Neural cell (in vitro differentiated cells): ENCODE measurements at regions not wholly inside any gene's neighbourhood (a gene's known extent, or its start where the extent isn't known, plus 50 kb on each side); places are given as distances from the start of the nearest gene placed in this dataset.

Experiments used
- H2AFZ ChIP-seq: fragments of 200-600, 300-800 bp; sonication (generic), shearing (Covaris generic); 2 replicates; pipeline ENCODE4 v1.6.0; 2014; ENCODE audit warnings: low read depth, mild to moderate bottlenecking, antibody characterized with exemption, low read length, moderate library complexity
- H3F3A ChIP-seq: fragments of 200-600 bp; shearing (Covaris generic); 2 replicates; pipeline ENCODE4 v1.6.1; 2016; ENCODE audit warnings: mild to moderate bottlenecking, moderate library complexity, mixed read lengths, antibody characterized with exemption, low read length; ENCODE audit not compliant: insufficient read depth, poor library complexity, severe bottlenecking
- H3K27ac ChIP-seq: fragments of 200-600, 300-800 bp; sonication (generic), shearing (Covaris generic); 2 replicates; pipeline ENCODE4 v1.5.1; 2014; ENCODE audit warnings: mild to moderate bottlenecking, low read length, moderate library complexity
- H3K27me3 ChIP-seq: fragments of 300-800, 200-600 bp; sonication (generic), shearing (Covaris generic); 2 replicates; pipeline ENCODE4 v1.6.0; 2014; ENCODE audit warnings: mild to moderate bottlenecking, low read depth, low read length, moderate library complexity; ENCODE audit not compliant: insufficient read depth
- H3K36me3 ChIP-seq: fragments of 300-800, 200-600 bp; sonication (generic), shearing (Covaris generic); 2 replicates; pipeline ENCODE4 v1.5.1; 2014; ENCODE audit warnings: mild to moderate bottlenecking, antibody characterized with exemption, low read length, moderate library complexity; ENCODE audit not compliant: insufficient read depth
- H3K4me2 ChIP-seq: fragments of 300-800, 200-600 bp; sonication (generic), shearing (Covaris generic); 2 replicates; pipeline ENCODE4 v1.6.0; 2014; ENCODE audit warnings: mild to moderate bottlenecking, low read length
- H3K4me3 ChIP-seq: fragments of 300-800, 200-600 bp; sonication (generic), shearing (Covaris generic); 2 replicates; pipeline ENCODE4 v1.5.1; 2014; ENCODE audit warnings: mild to moderate bottlenecking, low read length, moderate library complexity
- H3K79me2 ChIP-seq: fragments of 200-600 bp; shearing (Covaris generic); replicated peaks from 2 replicates; pipeline ENCODE4 v1.6.0; 2014; ENCODE audit warnings: mild to moderate bottlenecking, low read length, moderate library complexity; ENCODE audit not compliant: insufficient read depth
- H3K9ac ChIP-seq: fragments of 300-800, 200-600 bp; sonication (generic), shearing (Covaris generic); 2 replicates; pipeline ENCODE4 v1.6.1; 2016; ENCODE audit warnings: mild to moderate bottlenecking, low read length, mixed read lengths
- H3K9me2 ChIP-seq: fragments of 200-600 bp; shearing (Covaris generic); 2 replicates; pipeline ENCODE4 v1.6.1; 2016; ENCODE audit warnings: mild to moderate bottlenecking, low read length, mixed read lengths; ENCODE audit not compliant: insufficient read depth
- H3K9me3 ChIP-seq: fragments of 200-600, 300-800 bp; sonication (generic), shearing (Covaris generic); 2 replicates; pipeline ENCODE4 v1.6.1; 2016; ENCODE audit warnings: mild to moderate bottlenecking, mixed run types, low read length, moderate library complexity, mixed read lengths
- H4K20me1 ChIP-seq: fragments of 200-600 bp; shearing (Covaris generic); 2 replicates; pipeline ENCODE4 v1.6.1; 2016; ENCODE audit warnings: mild to moderate bottlenecking, mixed run types; ENCODE audit not compliant: insufficient read depth
- EP300 ChIP-seq: fragments of 450-650 bp; conservative IDR thresholded peaks from 2 replicates; pipeline ENCODE4 v1.6.1; 2014; ENCODE audit warnings: antibody characterized with exemption, mild to moderate bottlenecking, moderate library complexity; ENCODE audit not compliant: poor library complexity, severe bottlenecking
- EZH2 ChIP-seq: fragments of 200-600, 300-800 bp; shearing (Covaris generic), sonication (generic); IDR thresholded peaks from 2 replicates; pipeline ENCODE4 v1.6.1; 2014; ENCODE audit warnings: antibody characterized with exemption, low read length, borderline replicate concordance, mild to moderate bottlenecking; ENCODE audit not compliant: insufficient read depth, poor library complexity, severe bottlenecking
- MXI1 ChIP-seq: fragments of 450-650 bp; conservative IDR thresholded peaks from 2 replicates; pipeline ENCODE4 v1.6.1; 2014; ENCODE audit warnings: antibody characterized with exemption, mild to moderate bottlenecking; ENCODE audit not compliant: poor library complexity, severe bottlenecking
- POLR2AphosphoS5 ChIP-seq: IDR thresholded peaks from 2 replicates; pipeline ENCODE4 v1.6.1; 2012
- RAD21 ChIP-seq: fragments of 450-650 bp; conservative IDR thresholded peaks from 2 replicates; pipeline ENCODE4 v1.6.1; 2014; ENCODE audit warnings: antibody characterized with exemption, mild to moderate bottlenecking, moderate library complexity
- REST ChIP-seq: IDR thresholded peaks from 2 replicates; pipeline ENCODE4 v1.6.1; 2012; ENCODE audit warnings: borderline replicate concordance
- SMC3 ChIP-seq: fragments of 450-650 bp; conservative IDR thresholded peaks from 2 replicates; pipeline ENCODE4 v1.6.1; 2014; ENCODE audit warnings: antibody characterized with exemption, mild to moderate bottlenecking, moderate library complexity; ENCODE audit not compliant: poor library complexity
- TAF1 ChIP-seq: IDR thresholded peaks from 2 replicates; pipeline ENCODE4 v1.6.1; 2012; ENCODE audit warnings: low read depth
- TF ChIP-seq, protein P1 (sequence below): fragments of 450-650 bp; IDR thresholded peaks from 2 replicates; pipeline ENCODE4 v1.5.1; 2014; ENCODE audit warnings: antibody characterized with exemption, mild to moderate bottlenecking, moderate library complexity; ENCODE audit not compliant: poor library complexity, severe bottlenecking

DNA sequence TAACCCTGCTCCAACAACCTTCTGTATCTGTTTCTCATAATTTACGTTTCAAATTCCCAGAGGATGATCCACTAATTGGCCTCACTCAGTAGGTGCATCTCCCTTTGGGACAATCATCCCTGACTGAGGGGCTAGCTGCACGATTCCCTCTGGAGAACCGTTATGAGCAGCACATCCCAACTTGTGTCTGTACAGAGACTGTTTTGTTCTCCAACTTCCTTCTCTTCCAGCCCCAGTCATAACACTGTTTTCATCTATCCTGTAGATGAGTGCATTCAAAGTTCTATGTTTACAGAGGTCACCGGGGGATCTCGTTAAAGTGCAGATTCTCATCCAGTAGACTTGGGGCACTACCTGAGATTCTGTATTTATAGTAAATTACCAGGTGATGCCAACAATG is 187.2 kb downstream of the REEP3 start:
- H3K27ac ChIP-seq = no peak overlapping the region
- H2AFZ ChIP-seq = no peak overlapping the region
- TF ChIP-seq MXI1 (no peak), REST (no peak), EZH2 (no peak), RAD21 (no peak), EP300 (no peak)

GRCh38 chr10:63710703-63711102 is 189.5 kb downstream of the REEP3 start:
- no peaks in the 10 kb centered on the region for H4K20me1 ChIP-seq
- no peaks in the 10 kb centered on the region for H3K9me2 ChIP-seq
- no peak overlapping the region for H3K9ac ChIP-seq
- TF ChIP-seq TAF1 (no peak), EZH2 (no peak), SMC3 (no peak), MXI1 (no peak), REST (no peak), POLR2AphosphoS5 (no peak), RAD21 (no peak), EP300 (no peak)
- TF ChIP-seq, protein P1, sequence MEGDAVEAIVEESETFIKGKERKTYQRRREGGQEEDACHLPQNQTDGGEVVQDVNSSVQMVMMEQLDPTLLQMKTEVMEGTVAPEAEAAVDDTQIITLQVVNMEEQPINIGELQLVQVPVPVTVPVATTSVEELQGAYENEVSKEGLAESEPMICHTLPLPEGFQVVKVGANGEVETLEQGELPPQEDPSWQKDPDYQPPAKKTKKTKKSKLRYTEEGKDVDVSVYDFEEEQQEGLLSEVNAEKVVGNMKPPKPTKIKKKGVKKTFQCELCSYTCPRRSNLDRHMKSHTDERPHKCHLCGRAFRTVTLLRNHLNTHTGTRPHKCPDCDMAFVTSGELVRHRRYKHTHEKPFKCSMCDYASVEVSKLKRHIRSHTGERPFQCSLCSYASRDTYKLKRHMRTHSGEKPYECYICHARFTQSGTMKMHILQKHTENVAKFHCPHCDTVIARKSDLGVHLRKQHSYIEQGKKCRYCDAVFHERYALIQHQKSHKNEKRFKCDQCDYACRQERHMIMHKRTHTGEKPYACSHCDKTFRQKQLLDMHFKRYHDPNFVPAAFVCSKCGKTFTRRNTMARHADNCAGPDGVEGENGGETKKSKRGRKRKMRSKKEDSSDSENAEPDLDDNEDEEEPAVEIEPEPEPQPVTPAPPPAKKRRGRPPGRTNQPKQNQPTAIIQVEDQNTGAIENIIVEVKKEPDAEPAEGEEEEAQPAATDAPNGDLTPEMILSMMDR = no peak
- no peaks in the 10 kb centered on the region for H3K27me3 ChIP-seq
- H3K36me3 ChIP-seq = no peaks in the 10 kb centered on the region
- H3K79me2 ChIP-seq = no peaks in the 10 kb centered on the region
- no peaks in the 10 kb centered on the region for H3F3A ChIP-seq
- H3K9me3 ChIP-seq = no peaks in the 10 kb centered on the region
- H3K4me2 ChIP-seq = no peak overlapping the region
- no peak overlapping the region for H2AFZ ChIP-seq
- no peak overlapping the region for H3K4me3 ChIP-seq
- H3K27ac ChIP-seq = no peak overlapping the region

More for the DNA sequence above, 187.2 kb downstream of the REEP3 start:
- no peak overlapping the region for H3K4me3 ChIP-seq
- no peaks in the 10 kb centered on the region for H3F3A ChIP-seq
- H3K9me2 ChIP-seq = no peaks in the 10 kb centered on the region
- no peak overlapping the region for H3K4me2 ChIP-seq
- no peaks in the 10 kb centered on the region for H4K20me1 ChIP-seq
- no peak overlapping the region for H3K9ac ChIP-seq
- H3K36me3 ChIP-seq = no peaks in the 10 kb centered on the region
- no peaks in the 10 kb centered on the region for H3K79me2 ChIP-seq
- no peaks in the 10 kb centered on the region for H3K9me3 ChIP-seq
- no peaks in the 10 kb centered on the region for H3K27me3 ChIP-seq
